Activated naive CD4-positive, alpha-beta T cell treated with anti-CD3 and anti-CD28 coated beads for 36 hours (primary cell): ENCODE measurements at regions not wholly inside any gene's neighbourhood (a gene's known extent, or its start where the extent isn't known, plus 50 kb on each side); places are given as distances from the start of the nearest gene placed in this dataset.
"Not testable (repeated sequence)": the region's sequence is repeated elsewhere in the genome, so short reads cannot be mapped to it uniquely, and the experiment has no call there.

Experiments used
- CTCF ChIA-PET: fragments of 350-600 bp; sonication (Branson Sonifier 250); formaldehyde crosslinking; loops from one replicate; lab custom pipeline; 2021; ENCODE audit warnings: antibody characterized with exemption; lab: Charles Lee
- DNase-seq: peaks from one replicate; pipeline ENCODE4 v3.0.0-alpha.2; 2020
- H3K27ac Mint-ChIP-seq: one replicate; pipeline ENCODE4 v1.8.0; 2021; ENCODE audit warnings: mild to moderate bottlenecking, mixed read lengths
- H3K27me3 Mint-ChIP-seq: one replicate; pipeline ENCODE4 v1.8.0; 2021; ENCODE audit warnings: low read depth, mixed read lengths
- H3K36me3 Mint-ChIP-seq: one replicate; pipeline ENCODE4 v1.8.0; 2021; ENCODE audit warnings: low read depth, mixed read lengths
- H3K4me1 Mint-ChIP-seq: one replicate; pipeline ENCODE4 v1.8.0; 2021; ENCODE audit warnings: low read depth, mixed read lengths
- H3K4me3 Mint-ChIP-seq: one replicate; pipeline ENCODE4 v1.8.0; 2021; ENCODE audit warnings: mild to moderate bottlenecking, moderate library complexity, mixed read lengths
- H3K9me3 Mint-ChIP-seq: one replicate; pipeline ENCODE4 v1.8.0; 2021; ENCODE audit warnings: mixed read lengths
- intact Hi-C: fragments of 100-400 bp; cut with micrococcal nuclease; formaldehyde crosslinking; loops from one replicate; pipeline ENCODE4 v1.15.1; 2023

- DNase-seq: no peak
- H3K4me3 Mint-ChIP-seq: no peak overlapping the region
- H3K27ac Mint-ChIP-seq: no peak overlapping the region
- H3K4me1 Mint-ChIP-seq: no peaks in the 10 kb centered on the region
- intact Hi-C loops: no loop called here
- CTCF ChIA-PET: no interaction called here
- H3K27me3 Mint-ChIP-seq: no peaks in the 10 kb centered on the region
- H3K9me3 Mint-ChIP-seq: no peaks in the 10 kb centered on the region
- H3K36me3 Mint-ChIP-seq: no peaks in the 10 kb centered on the region
Observed at GRCh38 chr3:73828348-73828747, 203.6 kb upstream of the PDZRN3 start.

DNA sequence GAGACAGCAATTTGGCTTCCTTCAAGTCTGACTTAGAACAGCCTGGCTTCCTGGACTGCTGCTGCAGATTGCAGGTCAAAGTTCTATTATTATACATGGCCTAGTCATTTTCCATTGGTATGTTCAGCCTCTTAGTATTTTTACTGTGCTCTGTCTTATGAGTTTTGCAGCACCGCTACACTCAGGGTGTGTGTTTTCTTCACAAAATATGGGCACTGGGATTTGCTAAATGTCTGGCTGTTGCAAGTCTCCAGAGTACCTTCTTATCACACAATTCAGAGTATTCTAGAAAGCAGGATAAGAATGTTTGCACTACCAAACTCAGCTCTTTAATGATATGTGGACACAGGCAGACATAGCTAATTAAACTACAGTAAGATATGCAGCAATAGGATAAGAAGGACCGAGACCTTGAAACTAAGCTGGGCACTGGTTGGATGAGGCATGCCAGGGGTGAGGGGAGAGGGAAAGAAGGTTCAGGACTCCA is 203.0 kb upstream of the PDZRN3 start:
- Mint-ChIP-seq H3K27me3 (no peaks in the 10 kb centered on the region), H3K9me3 (no peaks in the 10 kb centered on the region), H3K4me1 (no peaks in the 10 kb centered on the region), H3K4me3 (no peak overlapping the region), H3K36me3 (no peaks in the 10 kb centered on the region), H3K27ac (no peak overlapping the region)
- intact Hi-C loops: no loop called here
- DNase-seq: no peak
- CTCF ChIA-PET: no interaction called here

- Mint-ChIP-seq H3K4me1 (no peaks in the 10 kb centered on the region), H3K9me3 (peaks cover 2% of the 10 kb centered on the region), H3K4me3 (no peak overlapping the region), H3K27ac (no peak overlapping the region), H3K36me3 (no peaks in the 10 kb centered on the region), H3K27me3 (no peaks in the 10 kb centered on the region)
- DNase-seq: no peak
- CTCF ChIA-PET: no interaction called here
- intact Hi-C loops: no loop called here
Observed at GRCh38 chr3:73827204-73827603, 202.5 kb upstream of the PDZRN3 start.

GRCh38 chr3:73820896-73821295 is 196.2 kb upstream of the PDZRN3 start:
- H3K4me1 Mint-ChIP-seq, H3K36me3 Mint-ChIP-seq, H3K9me3 Mint-ChIP-seq, DNase-seq, CTCF ChIA-PET, intact Hi-C loops, H3K4me3 Mint-ChIP-seq, H3K27ac Mint-ChIP-seq, H3K27me3 Mint-ChIP-seq: not testable (repeated sequence)

DNA sequence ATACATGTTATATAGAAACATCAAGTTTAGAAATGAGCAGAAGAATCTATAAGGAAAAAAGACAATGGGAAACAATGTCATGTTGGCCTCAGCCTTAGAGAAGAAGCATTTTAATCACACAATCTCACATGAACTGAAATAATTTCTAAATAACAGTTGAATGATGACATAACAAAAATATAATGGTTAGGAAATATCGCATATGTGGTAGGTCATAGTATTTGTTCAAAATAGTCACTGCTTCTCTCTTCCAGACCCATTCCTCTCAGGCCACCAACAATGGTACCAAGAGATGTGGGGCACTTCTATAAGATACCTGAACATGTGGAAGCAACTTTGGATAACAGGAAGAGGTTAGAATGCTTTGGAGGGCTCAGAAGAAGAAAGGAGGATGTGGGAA is 195.7 kb upstream of the PDZRN3 start:
- no peak overlapping the region for H3K4me3 Mint-ChIP-seq
- no peaks in the 10 kb centered on the region for H3K36me3 Mint-ChIP-seq
- H3K9me3 Mint-ChIP-seq: peaks cover 3% of the 10 kb centered on the region
- H3K4me1 Mint-ChIP-seq: no peaks in the 10 kb centered on the region
- H3K27ac Mint-ChIP-seq: no peak overlapping the region
- DNase-seq: no peak
- H3K27me3 Mint-ChIP-seq: no peaks in the 10 kb centered on the region
- CTCF ChIA-PET: no interaction called here
- intact Hi-C loops: no loop called here

- Mint-ChIP-seq H3K4me1 (no peaks in the 10 kb centered on the region), H3K27ac (no peak overlapping the region), H3K9me3 (peaks cover 6% of the 10 kb centered on the region), H3K4me3 (no peak overlapping the region), H3K27me3 (no peaks in the 10 kb centered on the region), H3K36me3 (no peaks in the 10 kb centered on the region)
- DNase-seq: no peak
- intact Hi-C loops: no loop called here
- CTCF ChIA-PET: no interaction called here
Observed at GRCh38 chr3:73815966-73816365, 191.2 kb upstream of the PDZRN3 start.

- Mint-ChIP-seq H3K9me3 (peaks cover 5% of the 10 kb centered on the region), H3K4me1 (no peaks in the 10 kb centered on the region), H3K4me3 (no peak overlapping the region), H3K27ac (no peak overlapping the region), H3K36me3 (no peaks in the 10 kb centered on the region), H3K27me3 (no peaks in the 10 kb centered on the region)
- no peak for DNase-seq
- intact Hi-C loops: no loop called here
- CTCF ChIA-PET: no interaction called here
Observed at GRCh38 chr3:73813692-73814292, 189.1 kb upstream of the PDZRN3 start.

- CTCF ChIA-PET: no interaction called here
- no peaks in the 10 kb centered on the region for H3K27me3 Mint-ChIP-seq
- intact Hi-C loops: no loop called here
- H3K4me1 Mint-ChIP-seq: no peaks in the 10 kb centered on the region
- H3K36me3 Mint-ChIP-seq: no peaks in the 10 kb centered on the region
- no peak for DNase-seq
- no peak overlapping the region for H3K4me3 Mint-ChIP-seq
- no peak overlapping the region for H3K27ac Mint-ChIP-seq
- H3K9me3 Mint-ChIP-seq: peaks cover 5% of the 10 kb centered on the region
Observed at GRCh38 chr3:73813291-73813690, 188.6 kb upstream of the PDZRN3 start.

DNA sequence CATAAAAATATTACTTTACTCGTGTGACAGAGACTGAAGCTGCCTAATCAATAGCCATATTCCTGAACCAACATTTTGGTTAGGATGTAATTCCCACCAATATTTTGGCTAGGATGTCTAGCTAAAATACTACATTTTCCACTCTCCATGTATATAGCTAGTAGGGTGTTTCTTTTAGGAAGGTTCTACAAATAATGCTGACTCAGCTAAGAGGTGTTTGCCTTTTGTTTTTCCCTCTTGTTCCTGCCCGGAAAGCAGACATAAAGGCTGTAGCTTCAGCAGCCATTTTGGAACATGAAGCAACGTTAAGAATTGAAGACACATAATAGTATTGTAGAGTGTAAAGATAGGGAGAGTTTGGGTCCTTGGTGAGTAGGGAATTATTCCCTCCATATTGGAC is 187.3 kb upstream of the PDZRN3 start:
- Mint-ChIP-seq H3K27ac (no peak overlapping the region), H3K27me3 (no peaks in the 10 kb centered on the region), H3K9me3 (peaks cover 5% of the 10 kb centered on the region), H3K36me3 (no peaks in the 10 kb centered on the region), H3K4me3 (no peak overlapping the region), H3K4me1 (no peaks in the 10 kb centered on the region)
- CTCF ChIA-PET: no interaction called here
- intact Hi-C loops: no loop called here
- DNase-seq: no peak

- CTCF ChIA-PET: no interaction called here
Observed at GRCh38 chr3:73808862-73809509, 184.2 kb upstream of the PDZRN3 start.

GRCh38 chr3:73805435-73805834 is 180.7 kb upstream of the PDZRN3 start:
- DNase-seq: no peak
- no peaks in the 10 kb centered on the region for H3K4me1 Mint-ChIP-seq
- peaks cover 5% of the 10 kb centered on the region for H3K9me3 Mint-ChIP-seq
- H3K4me3 Mint-ChIP-seq: no peak overlapping the region
- H3K27me3 Mint-ChIP-seq: peaks cover 2% of the 10 kb centered on the region
- intact Hi-C loops: no loop called here
- CTCF ChIA-PET: no interaction called here
- no peak overlapping the region for H3K27ac Mint-ChIP-seq
- no peaks in the 10 kb centered on the region for H3K36me3 Mint-ChIP-seq

More at GRCh38 chr3:73808862-73809509, 184.2 kb upstream of the PDZRN3 start:
- intact Hi-C loops: no loop called here
- Mint-ChIP-seq H3K27me3 (peaks cover 2% of the 10 kb centered on the region), H3K4me3 (no peak overlapping the region), H3K36me3 (no peaks in the 10 kb centered on the region), H3K9me3 (no peaks in the 10 kb centered on the region), H3K27ac (no peak overlapping the region), H3K4me1 (no peaks in the 10 kb centered on the region)
- no peak for DNase-seq

GRCh38 chr3:73804204-73804603 is 179.5 kb upstream of the PDZRN3 start:
- peaks cover 2% of the 10 kb centered on the region for H3K27me3 Mint-ChIP-seq
- intact Hi-C loops: no loop called here
- no peaks in the 10 kb centered on the region for H3K36me3 Mint-ChIP-seq
- no peak overlapping the region for H3K4me3 Mint-ChIP-seq
- CTCF ChIA-PET: no interaction called here
- no peaks in the 10 kb centered on the region for H3K4me1 Mint-ChIP-seq
- DNase-seq: no peak
- no peak overlapping the region for H3K27ac Mint-ChIP-seq
- peaks cover 5% of the 10 kb centered on the region for H3K9me3 Mint-ChIP-seq

- DNase-seq: no peak
- CTCF ChIA-PET: no interaction called here
- peaks cover 11% of the 10 kb centered on the region for H3K9me3 Mint-ChIP-seq
- H3K27me3 Mint-ChIP-seq: peaks cover under 1% of the 10 kb centered on the region
- H3K4me1 Mint-ChIP-seq: no peaks in the 10 kb centered on the region
- H3K27ac Mint-ChIP-seq: no peak overlapping the region
- no peaks in the 10 kb centered on the region for H3K36me3 Mint-ChIP-seq
- intact Hi-C loops: no loop called here
- H3K4me3 Mint-ChIP-seq: no peak overlapping the region
Observed at GRCh38 chr3:73801444-73801843, 176.7 kb upstream of the PDZRN3 start.
